ENCODE measurements at regions not wholly inside any gene's neighbourhood (a gene's known extent, or its start where the extent isn't known, plus 50 kb on each side); places are given as distances from the start of the nearest gene placed in this dataset.

- TF ChIP-seq, protein P1, sequence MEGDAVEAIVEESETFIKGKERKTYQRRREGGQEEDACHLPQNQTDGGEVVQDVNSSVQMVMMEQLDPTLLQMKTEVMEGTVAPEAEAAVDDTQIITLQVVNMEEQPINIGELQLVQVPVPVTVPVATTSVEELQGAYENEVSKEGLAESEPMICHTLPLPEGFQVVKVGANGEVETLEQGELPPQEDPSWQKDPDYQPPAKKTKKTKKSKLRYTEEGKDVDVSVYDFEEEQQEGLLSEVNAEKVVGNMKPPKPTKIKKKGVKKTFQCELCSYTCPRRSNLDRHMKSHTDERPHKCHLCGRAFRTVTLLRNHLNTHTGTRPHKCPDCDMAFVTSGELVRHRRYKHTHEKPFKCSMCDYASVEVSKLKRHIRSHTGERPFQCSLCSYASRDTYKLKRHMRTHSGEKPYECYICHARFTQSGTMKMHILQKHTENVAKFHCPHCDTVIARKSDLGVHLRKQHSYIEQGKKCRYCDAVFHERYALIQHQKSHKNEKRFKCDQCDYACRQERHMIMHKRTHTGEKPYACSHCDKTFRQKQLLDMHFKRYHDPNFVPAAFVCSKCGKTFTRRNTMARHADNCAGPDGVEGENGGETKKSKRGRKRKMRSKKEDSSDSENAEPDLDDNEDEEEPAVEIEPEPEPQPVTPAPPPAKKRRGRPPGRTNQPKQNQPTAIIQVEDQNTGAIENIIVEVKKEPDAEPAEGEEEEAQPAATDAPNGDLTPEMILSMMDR (IDR thresholded peaks at IDR 0.05; ENCODE audit: insufficient read depth, low read length, poor library complexity, severe bottlenecking) = no peak
- TF ChIP-seq EZH2phosphoT487 (conservative IDR thresholded peaks at IDR 0.05; ENCODE audit: low read length) = no peak
Observed at GRCh38 chr1:57882072-57882471, 458.2 kb upstream of the DAB1 start.
